GM12874 (cell line): ENCODE measurements at regions not wholly inside any gene's neighbourhood (a gene's known extent, or its start where the extent isn't known, plus 50 kb on each side); places are given as distances from the start of the nearest gene placed in this dataset.
A peak's percentile ranks its signal among the peaks of the same experiment; 100 is the strongest.

Source experiments
- TF ChIP-seq, protein P1 (sequence below): IDR thresholded peaks from 2 replicates; pipeline ENCODE4 v1.5.1; 2011; ENCODE audit warnings: low read depth, mild to moderate bottlenecking, control low read depth, low read length, moderate library complexity; ENCODE audit not compliant: insufficient read depth

DNA sequence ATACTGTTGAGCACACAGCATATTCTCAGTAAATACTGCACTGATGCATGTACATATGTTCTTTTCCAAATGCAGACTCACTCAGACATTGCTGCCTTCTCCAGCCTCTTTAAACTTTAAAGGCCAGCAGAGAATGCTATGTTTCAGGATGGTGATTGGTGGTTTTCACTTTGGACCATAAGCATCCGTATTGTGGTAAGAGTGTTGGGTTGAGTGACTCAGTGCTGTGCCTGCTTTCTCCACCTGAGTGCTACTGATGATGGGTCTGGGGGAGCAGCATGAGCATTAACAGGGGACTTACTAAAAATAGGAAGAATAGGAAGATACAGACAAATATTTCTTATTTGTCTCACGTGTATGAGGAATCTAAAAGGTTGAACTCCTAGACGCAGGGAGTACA, 56.3 kb upstream of the ZNF92 start:
- TF ChIP-seq, protein P1, sequence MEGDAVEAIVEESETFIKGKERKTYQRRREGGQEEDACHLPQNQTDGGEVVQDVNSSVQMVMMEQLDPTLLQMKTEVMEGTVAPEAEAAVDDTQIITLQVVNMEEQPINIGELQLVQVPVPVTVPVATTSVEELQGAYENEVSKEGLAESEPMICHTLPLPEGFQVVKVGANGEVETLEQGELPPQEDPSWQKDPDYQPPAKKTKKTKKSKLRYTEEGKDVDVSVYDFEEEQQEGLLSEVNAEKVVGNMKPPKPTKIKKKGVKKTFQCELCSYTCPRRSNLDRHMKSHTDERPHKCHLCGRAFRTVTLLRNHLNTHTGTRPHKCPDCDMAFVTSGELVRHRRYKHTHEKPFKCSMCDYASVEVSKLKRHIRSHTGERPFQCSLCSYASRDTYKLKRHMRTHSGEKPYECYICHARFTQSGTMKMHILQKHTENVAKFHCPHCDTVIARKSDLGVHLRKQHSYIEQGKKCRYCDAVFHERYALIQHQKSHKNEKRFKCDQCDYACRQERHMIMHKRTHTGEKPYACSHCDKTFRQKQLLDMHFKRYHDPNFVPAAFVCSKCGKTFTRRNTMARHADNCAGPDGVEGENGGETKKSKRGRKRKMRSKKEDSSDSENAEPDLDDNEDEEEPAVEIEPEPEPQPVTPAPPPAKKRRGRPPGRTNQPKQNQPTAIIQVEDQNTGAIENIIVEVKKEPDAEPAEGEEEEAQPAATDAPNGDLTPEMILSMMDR = no peak

DNA sequence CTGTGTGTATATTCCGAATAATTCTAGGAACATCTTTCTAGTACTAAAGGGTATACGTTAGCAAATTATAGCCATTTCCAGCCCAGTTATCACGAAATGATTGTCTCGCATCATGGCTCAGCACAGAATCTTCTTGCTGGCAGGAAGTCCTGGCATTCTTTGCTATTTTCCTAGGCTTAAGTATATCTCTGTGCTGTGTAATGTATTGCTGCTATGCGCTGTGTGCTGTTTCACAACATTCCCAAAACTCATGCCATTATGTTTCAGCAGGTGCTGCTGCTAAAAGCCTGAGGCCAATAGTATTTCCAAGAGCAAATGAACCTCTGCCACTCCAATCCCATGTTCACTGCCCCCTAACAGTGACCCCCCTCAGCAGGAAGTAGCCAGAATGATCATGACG, 62.9 kb upstream of the ZNF92 start:
- TF ChIP-seq, protein P1 = no peak

DNA sequence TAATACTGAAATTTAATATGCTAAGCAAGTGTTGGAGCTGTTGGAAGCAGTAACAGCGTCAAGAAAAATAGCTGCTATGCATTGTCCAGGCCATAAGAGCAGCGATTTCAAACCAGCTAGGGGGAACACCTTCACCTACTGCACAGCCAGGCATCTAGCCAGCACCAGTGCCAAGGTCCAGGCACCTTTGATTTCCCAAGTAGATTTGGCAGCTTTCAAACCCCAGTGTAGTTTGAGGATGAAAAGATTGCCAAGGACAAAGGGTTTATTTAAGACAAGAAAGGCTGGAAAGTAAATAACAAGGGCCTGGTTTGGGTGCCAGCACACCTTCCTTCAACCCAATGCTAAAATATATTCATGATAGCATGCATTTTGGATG, 65.4 kb upstream of the ZNF92 start:
- TF ChIP-seq, protein P1 = no peak

DNA sequence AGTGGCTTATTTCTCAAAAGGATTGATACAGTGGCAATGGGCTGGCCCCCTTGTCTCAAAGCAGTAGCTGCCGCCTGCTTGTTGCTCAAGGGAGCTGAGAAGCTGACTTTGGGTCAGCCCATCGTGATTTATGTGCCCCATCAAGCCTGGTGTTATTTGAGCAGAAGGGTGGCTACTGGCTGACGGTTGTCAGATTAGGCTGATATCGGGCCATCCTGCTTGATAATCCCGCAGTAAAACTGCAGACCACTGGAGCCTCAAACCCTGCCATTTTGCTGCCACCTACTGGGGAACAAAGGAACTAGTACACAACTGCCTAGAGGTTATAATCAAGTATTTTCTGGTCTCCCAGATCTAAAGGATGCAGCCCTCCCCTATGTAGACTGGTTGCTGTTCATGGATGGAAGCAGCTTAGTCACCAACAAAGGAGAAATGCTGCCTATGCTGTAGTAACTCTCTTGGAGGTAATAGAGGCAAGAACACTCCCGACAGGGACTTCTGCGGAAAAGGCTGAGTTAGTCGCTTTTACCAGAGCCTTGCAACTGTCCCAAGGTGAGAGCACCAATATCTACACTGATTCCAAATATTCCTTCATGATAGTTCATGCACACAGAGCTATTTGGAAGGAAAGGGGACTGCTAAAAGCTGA, 65.9 kb upstream of the ZNF92 start:
- TF ChIP-seq, protein P1 = peak; percentile 76

DNA sequence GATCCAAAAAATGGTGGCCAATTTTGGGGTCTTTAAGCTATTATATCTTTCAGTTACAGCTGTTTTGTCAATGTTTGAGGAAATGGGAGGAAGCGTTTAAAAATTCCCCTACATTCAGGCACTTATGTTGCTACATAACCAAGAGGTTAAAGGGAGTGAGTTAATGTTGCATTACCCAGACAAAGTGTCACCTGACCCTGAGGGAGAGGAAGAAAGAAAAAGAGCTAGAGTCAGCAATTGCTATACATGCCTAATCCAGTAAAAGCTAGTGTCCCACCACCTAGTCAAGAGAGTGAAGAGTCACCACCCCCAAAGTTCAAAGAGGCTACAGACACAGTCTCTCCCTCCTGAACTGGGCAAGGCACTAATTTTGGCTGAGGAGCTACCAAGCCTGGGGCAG, 69.5 kb upstream of the ZNF92 start:
- TF ChIP-seq, protein P1 = no peak

DNA sequence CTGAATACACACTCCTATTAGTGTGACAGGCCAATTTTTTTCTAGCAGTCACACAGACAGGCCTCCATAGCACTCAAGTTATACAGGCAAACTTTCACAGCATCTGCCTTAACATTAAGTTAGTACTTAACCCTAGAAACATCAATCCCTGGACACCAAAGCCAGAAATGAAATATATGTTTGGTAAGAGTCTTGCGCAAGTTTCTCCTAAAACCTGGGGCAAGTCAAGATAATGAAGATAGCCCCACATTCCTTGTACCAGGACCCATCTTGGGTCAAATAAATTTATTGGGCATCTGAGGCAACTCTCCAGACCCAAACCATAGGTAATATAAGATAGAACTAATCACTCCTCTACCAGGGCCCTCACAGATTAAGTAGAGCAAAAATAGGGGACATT, 70.8 kb upstream of the ZNF92 start:
- TF ChIP-seq, protein P1 = no peak

DNA sequence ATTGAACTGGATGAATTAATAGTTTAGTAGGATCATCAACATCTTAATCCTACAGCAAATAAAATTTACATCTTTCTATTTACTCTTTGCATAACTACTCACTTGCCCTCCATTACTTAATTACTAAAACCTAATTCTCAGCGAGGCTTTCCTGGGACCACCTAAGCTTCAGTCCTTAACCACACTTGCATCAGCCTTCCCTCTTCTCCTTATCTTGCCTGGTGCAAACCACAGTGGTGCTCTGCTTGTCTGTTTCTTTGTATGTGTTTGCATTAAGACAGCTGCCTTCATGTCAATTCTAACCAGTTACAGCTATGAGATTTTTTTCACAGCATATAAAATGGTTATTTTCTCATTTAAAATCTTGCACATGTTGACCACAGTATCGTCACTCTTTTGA, 72.6 kb upstream of the ZNF92 start:
- TF ChIP-seq, protein P1 = no peak
